Muscle of back (tissue), 3 donors: ENCODE measurements at regions not wholly inside any gene's neighbourhood (a gene's known extent, or its start where the extent isn't known, plus 50 kb on each side); places are given as distances from the start of the nearest gene placed in this dataset.
"Not testable (repeated sequence)": the region's sequence is repeated elsewhere in the genome, so short reads cannot be mapped to it uniquely, and the experiment has no call there.

Source experiments
- DNase-seq, 3 donors: peaks; one replicate each; pipeline versions ENCODE4 v3.0.0 to v3.0.0-alpha.2; 2013

GRCh38 chr4:63296773-63297172 is 1112.5 kb downstream of the TECRL start:
- DNase-seq, result peak in 2 of 3 donors; percentile 23 to 40

- DNase-seq, result no peak
Observed at GRCh38 chr4:63275491-63275890, 1133.8 kb downstream of the TECRL start.

GRCh38 chr4:63269156-63269555 is 1140.1 kb downstream of the TECRL start:
- DNase-seq, result no peak

GRCh38 chr4:63233671-63234070 is 1175.6 kb downstream of the TECRL start:
- no peak for DNase-seq

- no peak for DNase-seq
Observed at GRCh38 chr4:63232058-63232457, 1177.2 kb downstream of the TECRL start.

- no peak for DNase-seq
Observed at GRCh38 chr4:63226229-63226628, 1183.0 kb downstream of the TECRL start.

GRCh38 chr4:63222466-63222865 is 1186.8 kb downstream of the TECRL start:
- DNase-seq, result no peak

- DNase-seq, result no peak
Observed at GRCh38 chr4:63221477-63221876, 1187.8 kb downstream of the TECRL start.

GRCh38 chr4:63218856-63219255 is 1190.4 kb downstream of the TECRL start:
- no peak for DNase-seq

- DNase-seq, result no peak
Observed at GRCh38 chr4:63214076-63214475, 1195.2 kb downstream of the TECRL start.

GRCh38 chr4:63211776-63212479 is 1197.3 kb downstream of the TECRL start:
- DNase-seq, result peak in 2 of 3 donors; percentile 3 to 4

GRCh38 chr4:63211375-63211774 is 1197.9 kb downstream of the TECRL start:
- no peak for DNase-seq

GRCh38 chr4:63193029-63193428 is 1216.2 kb downstream of the TECRL start:
- not testable (repeated sequence) for DNase-seq

- no peak for DNase-seq
Observed at GRCh38 chr4:63171341-63171740, 1237.9 kb downstream of the TECRL start.

GRCh38 chr4:63170923-63171322 is 1238.3 kb downstream of the TECRL start:
- no peak for DNase-seq

GRCh38 chr4:63169836-63170235 is 1239.4 kb downstream of the TECRL start:
- no peak for DNase-seq

- DNase-seq, result no peak
Observed at GRCh38 chr4:63155561-63155960, 1253.7 kb downstream of the TECRL start.

GRCh38 chr4:63123441-63123840 is 1285.8 kb downstream of the TECRL start:
- no peak for DNase-seq

GRCh38 chr4:63122955-63123354 is 1286.3 kb downstream of the TECRL start:
- DNase-seq, result no peak

GRCh38 chr4:63106600-63106999 is 1302.7 kb downstream of the TECRL start:
- DNase-seq, result no peak

- DNase-seq, result no peak
Observed at GRCh38 chr4:63105839-63106238, 1303.4 kb downstream of the TECRL start.

- no peak for DNase-seq
Observed at GRCh38 chr4:63090641-63091040, 1318.6 kb downstream of the TECRL start.

- DNase-seq, result no peak
Observed at GRCh38 chr4:63085091-63085490, 1324.2 kb downstream of the TECRL start.

- no peak for DNase-seq
Observed at GRCh38 chr4:63080934-63081333, 1328.3 kb downstream of the TECRL start.
